G401.6 (cell line): ENCODE measurements at regions not wholly inside any gene's neighbourhood (a gene's known extent, or its start where the extent isn't known, plus 50 kb on each side); places are given as distances from the start of the nearest gene placed in this dataset.
"Not testable (repeated sequence)": the region's sequence is repeated elsewhere in the genome, so short reads cannot be mapped to it uniquely, and the experiment has no call there.

ENCODE experiments used
- FAIRE-seq: peaks from 2 replicates; lab custom pipeline; 2012; peaks lifted over from hg19 to GRCh38; lab: Jason Lieb, UNC

DNA sequence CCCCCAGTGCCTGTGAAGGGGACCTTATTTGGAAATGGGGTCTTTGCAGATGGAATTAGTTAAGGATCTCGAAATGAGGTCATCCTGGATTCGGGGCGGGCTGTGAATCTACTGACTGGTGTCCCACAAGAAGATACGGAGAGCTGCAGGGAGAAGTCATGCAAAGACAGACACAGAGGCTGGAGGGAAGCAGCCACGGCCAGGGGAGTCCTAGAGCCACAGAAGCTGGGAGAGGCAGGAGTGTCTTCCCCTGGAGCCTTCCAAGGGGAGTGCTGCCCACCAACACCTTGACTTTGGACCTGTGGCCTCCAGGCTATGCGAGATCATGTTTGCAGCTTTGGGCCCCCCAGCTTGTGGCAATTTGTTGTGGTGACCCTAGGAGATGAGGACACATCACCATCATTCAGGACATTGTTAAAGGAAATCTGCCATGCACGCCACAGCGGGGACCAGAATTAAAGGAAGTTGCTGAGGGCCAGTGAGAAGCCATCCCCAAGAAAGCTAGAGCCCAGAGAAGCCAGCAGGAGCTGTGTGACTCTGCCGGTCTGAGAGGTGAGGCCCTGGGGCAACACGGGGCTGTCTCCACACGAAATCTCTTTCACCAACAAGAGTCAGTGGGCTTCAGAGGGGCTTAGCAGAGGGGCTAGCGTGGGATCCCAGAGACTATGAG lies 434.7 kb downstream of the BRD1 start:
- FAIRE-seq, result no peak

- FAIRE-seq, result no peak
These were observed 435.4 kb downstream of the BRD1 start for GRCh38 chr22:49392247-49392646.

DNA sequence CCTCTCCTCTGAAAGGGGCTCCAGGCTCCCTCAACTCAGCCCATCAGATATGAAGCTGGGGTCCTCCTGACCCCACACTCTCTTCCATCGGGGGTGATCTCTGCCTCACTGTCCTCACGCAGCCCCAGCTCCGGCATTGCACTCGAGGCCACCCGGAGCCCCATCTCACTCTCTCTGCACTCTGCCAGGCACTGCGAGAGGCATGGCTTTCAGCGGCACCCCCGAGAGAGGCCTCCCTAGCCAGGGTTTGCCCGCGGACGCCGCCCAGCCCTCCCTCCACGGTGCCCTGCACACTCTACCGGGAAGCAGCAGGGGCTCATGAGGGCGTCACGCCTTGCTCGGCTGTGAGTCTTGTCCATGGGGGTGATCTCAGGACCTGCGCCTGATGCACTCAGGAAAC lies 436.2 kb downstream of the BRD1 start:
- no peak for FAIRE-seq

DNA sequence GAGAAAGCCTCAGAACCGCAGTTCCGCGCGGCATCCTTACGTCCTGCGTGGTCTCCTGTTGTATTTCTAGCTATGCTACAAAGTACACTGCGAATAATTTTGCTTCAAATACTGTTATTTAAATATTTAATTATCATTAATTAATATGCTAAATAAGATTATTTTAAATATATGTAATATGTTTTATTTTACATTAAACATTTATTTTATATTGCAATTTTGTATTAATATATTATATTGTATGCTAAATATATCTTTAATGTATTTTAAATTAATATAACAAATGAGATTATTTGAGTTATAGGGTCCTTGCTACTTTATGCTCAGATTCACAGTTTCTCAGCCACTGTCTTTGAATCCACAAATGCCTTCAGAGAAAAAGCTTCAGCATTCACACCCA lies 436.7 kb downstream of the BRD1 start:
- FAIRE-seq, result peak; percentile 92

GRCh38 chr22:49383909-49384308 lies 443.8 kb downstream of the BRD1 start:
- not testable (repeated sequence) for FAIRE-seq

GRCh38 chr22:49382451-49382735 lies 445.3 kb downstream of the BRD1 start:
- FAIRE-seq, result no peak

DNA sequence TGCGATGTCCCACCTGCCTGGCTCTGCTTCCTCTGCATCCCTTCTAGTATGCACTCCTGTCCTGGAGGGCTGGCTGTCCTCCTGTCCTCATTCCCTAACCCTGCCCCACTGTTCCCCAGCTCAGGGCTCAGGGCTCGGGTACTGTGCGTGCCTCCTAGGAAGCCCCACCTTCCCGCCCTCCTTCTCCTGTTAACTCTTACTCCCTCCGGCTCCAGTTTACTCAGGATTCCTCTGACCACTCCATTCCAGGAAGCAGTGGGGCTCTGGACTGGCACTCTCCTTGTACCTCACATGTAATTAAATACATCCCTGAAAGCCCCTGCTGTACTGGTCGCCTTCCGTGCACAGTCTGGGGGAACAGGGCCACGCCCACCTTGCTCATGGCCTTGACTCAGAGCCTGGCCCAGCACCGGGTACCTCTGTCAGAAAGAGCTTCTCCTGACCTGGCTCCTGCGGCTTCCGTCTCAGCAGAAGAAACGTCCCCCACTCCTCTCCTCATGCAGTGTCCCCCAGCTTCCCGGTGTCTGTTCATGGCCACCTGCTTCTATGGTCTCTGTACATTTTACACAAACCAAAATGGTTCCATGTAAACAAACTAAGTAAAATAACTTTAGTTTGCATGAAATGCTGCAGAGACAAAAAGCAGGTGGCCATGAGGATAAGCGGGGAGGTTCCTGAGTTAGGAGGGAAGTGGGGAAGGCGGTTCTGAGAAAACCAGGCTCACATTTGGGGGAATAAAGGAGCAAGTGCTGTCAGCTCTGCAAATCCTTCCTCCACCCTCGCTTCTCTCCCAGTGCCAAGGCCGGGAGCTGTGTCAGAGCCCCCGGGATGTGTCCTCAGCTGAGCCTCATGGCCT lies 445.9 kb downstream of the BRD1 start:
- FAIRE-seq, result peak; percentile 84

DNA sequence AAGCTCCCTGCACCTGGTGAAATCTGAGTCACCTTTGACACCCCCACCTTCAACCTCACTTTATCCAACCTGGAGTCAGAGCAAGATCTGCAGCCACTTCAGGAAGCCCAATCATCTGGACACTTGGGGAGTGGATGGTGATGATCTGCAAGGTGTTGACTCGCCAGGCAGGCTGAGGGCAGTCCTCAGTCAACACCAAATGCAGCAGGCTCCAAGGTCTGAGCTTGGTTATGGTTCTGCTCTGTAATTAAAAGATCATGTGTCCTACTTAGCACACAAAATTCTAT lies 446.9 kb downstream of the BRD1 start:
- FAIRE-seq, result peak; percentile 55

GRCh38 chr22:49380095-49380827 lies 447.4 kb downstream of the BRD1 start:
- peak; percentile 90 for FAIRE-seq

GRCh38 chr22:49377306-49377705 lies 450.4 kb downstream of the BRD1 start:
- no peak for FAIRE-seq

GRCh38 chr22:49373801-49374226 lies 453.9 kb downstream of the BRD1 start:
- FAIRE-seq, result peak; percentile 45

GRCh38 chr22:49373289-49373666 lies 454.4 kb downstream of the BRD1 start:
- no peak for FAIRE-seq

DNA sequence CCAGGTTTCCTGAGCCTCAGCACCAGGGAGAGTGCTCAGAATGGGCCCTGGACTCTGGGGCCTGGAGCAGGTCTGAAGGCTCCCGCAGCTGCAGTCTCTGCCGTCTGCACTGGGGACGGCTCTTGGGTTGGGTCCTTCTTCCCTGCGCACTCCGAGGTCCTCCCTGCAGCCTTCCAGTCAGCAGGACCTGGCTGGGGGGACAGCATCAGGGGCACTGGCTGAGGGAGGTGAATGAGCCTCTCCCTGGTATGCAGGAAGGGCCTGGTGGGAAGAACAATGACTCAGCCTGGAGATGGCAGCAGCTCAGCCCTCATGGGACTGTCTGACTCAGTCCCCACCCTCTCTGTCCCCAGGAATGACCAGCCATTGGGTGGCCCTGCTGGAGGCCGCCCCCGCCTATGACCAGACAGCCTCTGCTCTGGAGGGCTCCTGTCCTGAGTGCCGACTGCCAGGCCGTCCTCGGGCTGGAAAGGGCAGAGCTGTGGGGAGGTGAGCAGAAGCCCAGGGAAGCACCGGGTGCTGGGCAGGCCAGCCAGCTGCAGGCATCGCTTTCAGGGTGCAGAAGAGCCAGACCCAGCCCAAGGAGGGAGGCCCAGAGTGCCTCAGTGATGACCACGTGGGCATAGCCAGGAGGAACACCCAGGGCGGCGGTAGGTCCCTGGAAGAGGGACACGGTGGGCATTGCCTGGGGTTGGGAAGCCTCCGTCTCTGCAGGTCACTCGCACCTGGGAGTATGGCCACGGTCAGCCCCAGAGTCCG lies 455.0 kb downstream of the BRD1 start:
- FAIRE-seq, result peak; percentile 98

- FAIRE-seq, result no peak
These were observed 455.6 kb downstream of the BRD1 start for GRCh38 chr22:49372111-49372529.

GRCh38 chr22:49371325-49372110 lies 456.2 kb downstream of the BRD1 start:
- FAIRE-seq, result no peak

GRCh38 chr22:49370627-49371301 lies 456.9 kb downstream of the BRD1 start:
- peak; percentile 76 for FAIRE-seq

- FAIRE-seq, result no peak
These were observed 457.7 kb downstream of the BRD1 start for GRCh38 chr22:49369726-49370626.

GRCh38 chr22:49368976-49369725 lies 458.5 kb downstream of the BRD1 start:
- peak; percentile 98 for FAIRE-seq

DNA sequence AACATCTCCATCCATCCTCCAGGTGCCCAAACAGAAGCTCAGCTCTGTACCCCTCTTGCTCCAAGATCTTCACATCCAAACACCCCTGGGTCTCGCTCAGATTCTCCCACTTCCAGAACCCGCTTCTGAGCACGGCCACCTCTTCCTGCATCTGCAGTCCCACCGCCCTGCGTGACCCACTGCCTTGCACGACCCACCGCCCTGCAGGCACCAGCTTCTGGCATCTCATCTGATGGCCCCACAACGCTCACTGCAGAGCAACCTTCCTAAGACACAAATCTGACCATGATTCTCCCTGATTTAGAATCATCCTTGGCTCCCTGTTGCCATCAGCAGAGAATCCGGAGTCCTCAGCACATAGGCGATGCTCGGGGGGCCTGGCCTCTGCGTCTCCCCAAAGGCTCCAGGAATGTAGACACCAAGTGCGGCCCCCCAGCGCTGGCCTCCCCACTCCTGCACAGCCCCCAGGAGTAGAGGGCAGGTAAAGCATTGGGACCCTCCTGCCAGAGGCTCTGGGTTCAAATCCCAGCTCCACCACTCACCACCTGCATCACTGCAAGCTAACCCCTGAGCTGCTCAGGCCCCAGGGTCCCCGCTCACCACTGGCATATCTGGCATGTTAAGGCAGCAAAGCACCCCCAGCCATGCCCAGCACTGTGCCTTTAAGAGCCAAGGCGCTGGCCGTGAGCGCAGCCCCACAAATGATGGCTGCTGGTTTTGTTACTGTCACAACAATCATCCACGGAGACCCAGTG lies 459.3 kb downstream of the BRD1 start:
- FAIRE-seq, result no peak
